Prostate gland (tissue), 2 donors: ENCODE measurements at regions not wholly inside any gene's neighbourhood (a gene's known extent, or its start where the extent isn't known, plus 50 kb on each side); places are given as distances from the start of the nearest gene placed in this dataset.

Experiments
- CTCF ChIP-seq, 4 experiments: fragments of 200-600 bp in 2 of 4; fragments of 450-650 bp in 2 of 4; sonication (generic) in 2 of 4; IDR thresholded peaks; 1 replicate in 3 of 4; 2 replicates in 1 of 4; pipeline ENCODE4 v1.5.1; 2016 to 2019; ENCODE audit warnings: antibody characterized with exemption in 4 of 4, mild to moderate bottlenecking in 2 of 4, moderate library complexity in 2 of 4
- POLR2A ChIP-seq: fragments of 450-650 bp; IDR thresholded peaks from one replicate; pipeline ENCODE4 v1.6.1; 2016; ENCODE audit warnings: antibody characterized with exemption, mild to moderate bottlenecking
- POLR2AphosphoS5 ChIP-seq: sonication (generic); formaldehyde crosslinking; IDR thresholded peaks from one replicate; pipeline ENCODE4 v1.6.1; 2017; ENCODE audit warnings: antibody characterized with exemption

DNA sequence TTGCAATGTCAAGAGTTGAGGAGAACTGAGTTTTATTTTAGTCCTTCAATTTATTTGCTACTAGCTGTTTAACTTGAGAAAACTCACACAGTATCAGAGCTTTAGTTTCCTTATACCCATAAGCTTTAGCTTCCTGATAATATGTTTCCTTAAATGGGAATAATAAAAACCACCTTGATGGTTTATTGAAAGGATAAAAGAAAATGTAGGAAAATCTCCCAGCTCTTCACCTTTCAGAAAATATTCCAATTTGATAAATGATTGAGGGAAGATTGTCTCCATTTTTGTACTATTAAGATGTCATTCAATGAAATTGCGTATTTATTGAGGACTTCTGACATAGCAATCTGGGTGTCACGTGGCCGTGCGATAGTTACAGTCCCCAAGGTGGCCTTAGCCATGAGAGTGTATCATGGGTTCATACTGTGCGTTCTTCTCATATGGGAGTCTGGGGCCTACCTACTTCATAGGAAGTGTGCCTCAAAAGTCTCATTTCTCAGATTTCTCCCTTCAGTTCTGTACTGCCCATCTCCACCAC is 296.3 kb upstream of the BMP2 start:
- no peak for TF ChIP-seq CTCF (IDR thresholded peaks at IDR 0.05)
- no peak for TF ChIP-seq POLR2A
- TF ChIP-seq POLR2AphosphoS5, result no peak
